SK-N-SH treated with all-trans-retinoic acid at 6 μM for 48 hours (cell line): ENCODE measurements at regions not wholly inside any gene's neighbourhood (a gene's known extent, or its start where the extent isn't known, plus 50 kb on each side); places are given as distances from the start of the nearest gene placed in this dataset.

ENCODE experiments used
- PATZ1 ChIP-seq: fragments of 250-450 bp; sonication (Bioruptor Pico); IDR thresholded peaks from 2 replicates; pipeline ENCODE4 v1.8.0; 2020; ENCODE audit warnings: mild to moderate bottlenecking, moderate library complexity, borderline replicate concordance

DNA sequence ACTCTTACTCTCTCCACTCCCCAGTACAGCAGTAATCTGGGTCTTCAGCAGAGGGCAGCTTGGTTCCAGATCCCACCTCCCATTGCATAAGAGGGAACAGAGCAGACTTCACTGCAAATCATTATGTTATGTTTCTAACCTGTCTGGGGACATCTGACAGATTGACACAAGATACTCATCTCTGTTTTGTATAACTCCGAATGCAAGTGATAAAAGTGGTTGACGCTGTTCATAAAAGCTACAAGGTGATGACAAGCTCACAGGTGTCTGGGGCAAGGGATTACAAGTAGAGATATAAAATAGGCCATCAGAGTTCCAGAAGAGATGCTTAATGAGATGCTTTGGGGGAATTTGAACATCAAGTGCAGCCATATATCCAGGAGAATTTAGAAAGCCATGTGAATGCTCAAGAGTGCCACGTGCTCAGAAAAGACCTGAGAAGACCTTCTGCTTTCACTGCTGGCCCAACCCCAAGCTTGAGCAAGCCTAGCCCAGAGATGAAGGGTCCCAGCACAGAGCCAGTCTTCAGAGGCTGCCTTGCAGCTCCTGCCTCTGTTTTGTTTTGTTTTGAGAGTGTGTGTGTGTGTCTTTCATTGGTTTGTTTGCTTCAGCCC is 80.6 kb downstream of the VSTM2A start (continued):
- no peak for TF ChIP-seq PATZ1 (CRISPR knock-in tag)
